H4 (cell line): ENCODE measurements at regions not wholly inside any gene's neighbourhood (a gene's known extent, or its start where the extent isn't known, plus 50 kb on each side); places are given as distances from the start of the nearest gene placed in this dataset.
"Not testable (repeated sequence)": the region's sequence is repeated elsewhere in the genome, so short reads cannot be mapped to it uniquely, and the experiment has no call there.

Experiments
- DNase-seq: peaks from one replicate; pipeline ENCODE4 v3.0.0-alpha.2; 2015; ENCODE audit warnings: low spot score

DNA sequence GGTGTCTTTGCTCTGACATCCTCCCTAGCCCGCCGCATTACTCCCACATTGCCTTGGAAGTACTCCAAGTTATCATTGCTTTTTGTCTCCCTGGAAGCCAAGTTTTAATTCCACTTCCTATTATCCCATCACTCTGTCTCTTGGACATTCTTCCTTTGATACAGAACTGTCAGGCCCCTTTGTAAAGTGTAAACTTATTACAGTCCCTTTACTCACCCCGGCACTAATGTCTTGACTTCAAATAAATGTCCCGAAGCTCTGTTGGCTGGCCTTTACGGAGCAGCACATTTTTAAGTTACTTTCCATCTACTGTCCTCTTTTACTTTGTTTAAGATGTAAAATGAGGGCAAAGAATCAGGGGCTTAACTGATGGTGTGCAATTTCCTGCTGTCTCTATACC lies 223.5 kb upstream of the IGFBP7 start:
- DNase-seq: no peak

DNA sequence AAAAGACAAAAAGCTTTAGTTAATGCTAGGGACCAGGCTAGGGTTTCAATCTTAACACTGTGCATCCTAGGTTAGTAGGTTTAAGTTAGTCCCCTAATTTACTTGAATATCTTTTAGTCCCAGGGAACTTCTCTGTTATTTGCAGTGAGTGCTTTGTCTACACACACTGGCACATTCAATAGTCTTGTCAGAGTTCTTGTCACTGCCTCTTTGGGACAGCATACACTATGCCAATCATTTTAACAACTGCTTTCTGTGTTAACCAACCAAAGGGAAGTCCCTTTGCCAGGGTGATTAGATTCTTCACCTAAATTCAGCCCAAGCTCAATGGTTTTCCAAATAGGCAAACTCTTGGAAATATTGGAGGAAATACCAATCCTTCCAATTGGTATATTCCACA lies 221.8 kb upstream of the IGFBP7 start:
- DNase-seq: no peak

DNA sequence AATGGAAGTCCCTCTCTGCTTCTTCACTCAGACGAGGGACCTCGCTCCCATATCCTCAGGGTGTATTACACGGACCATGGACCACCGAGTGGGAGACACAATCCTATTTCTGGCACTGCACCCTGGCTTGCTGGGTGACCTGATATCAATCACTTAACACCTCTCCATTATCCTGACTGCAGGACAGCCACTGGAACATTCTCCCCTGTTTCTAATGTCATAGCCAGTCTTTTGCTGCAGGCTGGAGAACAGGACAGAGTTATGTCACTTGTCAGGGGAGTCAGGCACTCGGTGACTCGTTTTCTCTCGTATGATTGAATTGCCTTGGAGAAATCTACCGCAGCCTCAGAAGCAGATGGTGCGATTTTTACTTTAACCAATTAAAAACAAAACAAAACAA lies 219.1 kb upstream of the IGFBP7 start:
- no peak for DNase-seq

DNA sequence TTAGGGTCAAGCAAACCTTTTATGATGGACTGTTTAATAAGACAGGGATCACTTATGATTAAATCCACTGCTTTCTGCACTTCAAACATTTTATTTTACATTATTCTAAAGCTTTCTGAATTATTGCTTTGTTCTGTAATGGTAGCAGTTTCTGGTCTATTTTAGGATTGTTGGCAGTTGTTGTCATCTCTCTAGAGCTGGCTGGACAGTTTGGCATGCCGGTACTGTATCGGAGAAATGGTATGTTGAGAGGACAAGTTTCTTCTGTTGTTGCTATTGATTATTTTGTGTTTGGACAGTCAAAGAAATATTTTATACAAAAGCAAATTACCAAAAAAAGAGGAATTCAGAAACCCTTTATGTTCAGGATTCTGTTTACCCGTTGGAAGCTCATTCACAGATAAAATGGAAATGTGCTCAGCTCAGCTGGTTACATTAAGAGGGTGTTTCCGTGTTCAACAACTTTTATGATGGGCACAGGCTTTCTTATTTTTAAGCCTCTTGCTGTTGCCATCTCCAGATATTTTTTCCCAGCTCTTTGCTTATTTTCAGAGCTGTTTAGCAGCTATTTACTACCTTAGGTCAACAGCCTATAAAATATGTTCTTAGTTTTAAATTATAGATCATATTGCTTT lies 214.6 kb upstream of the IGFBP7 start:
- DNase-seq: no peak

DNA sequence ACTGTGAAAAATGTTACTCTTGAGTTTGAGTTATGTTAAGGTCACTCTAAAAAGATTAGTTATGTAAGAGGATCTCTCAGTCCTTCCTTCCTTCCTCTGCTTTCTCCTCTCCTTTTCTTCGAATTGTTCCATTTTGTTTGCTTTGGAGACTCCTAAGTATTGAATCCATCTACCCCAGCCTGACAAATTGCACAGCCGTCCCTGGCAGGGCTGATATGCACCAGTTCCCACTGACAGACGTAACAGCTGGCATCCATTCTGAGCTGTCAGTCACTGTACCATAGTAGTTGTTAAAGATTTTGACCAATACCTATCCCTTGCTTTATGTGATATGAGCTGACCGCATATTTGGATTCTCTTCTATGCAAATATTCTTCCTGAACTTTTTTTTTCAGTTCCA lies 210.7 kb upstream of the IGFBP7 start:
- no peak for DNase-seq

DNA sequence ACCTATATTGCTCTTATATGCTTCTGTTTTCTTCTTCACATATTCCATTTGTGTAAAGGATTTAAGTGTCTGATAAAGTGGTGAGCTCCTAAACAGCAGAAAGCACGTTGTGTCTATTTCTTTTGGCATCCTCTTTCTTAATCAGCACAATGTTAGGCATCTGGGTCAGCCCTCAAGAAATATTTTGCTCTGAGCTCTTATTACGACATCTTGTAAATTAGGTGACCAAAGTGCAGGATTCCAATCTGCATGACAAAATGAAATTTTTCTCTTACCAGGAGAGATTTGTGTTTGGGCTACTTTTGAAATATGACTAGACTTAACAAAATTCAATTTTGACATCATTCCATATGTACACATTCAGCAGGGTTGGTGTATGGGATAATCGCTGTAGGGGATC lies 210.0 kb upstream of the IGFBP7 start:
- DNase-seq: no peak

DNA sequence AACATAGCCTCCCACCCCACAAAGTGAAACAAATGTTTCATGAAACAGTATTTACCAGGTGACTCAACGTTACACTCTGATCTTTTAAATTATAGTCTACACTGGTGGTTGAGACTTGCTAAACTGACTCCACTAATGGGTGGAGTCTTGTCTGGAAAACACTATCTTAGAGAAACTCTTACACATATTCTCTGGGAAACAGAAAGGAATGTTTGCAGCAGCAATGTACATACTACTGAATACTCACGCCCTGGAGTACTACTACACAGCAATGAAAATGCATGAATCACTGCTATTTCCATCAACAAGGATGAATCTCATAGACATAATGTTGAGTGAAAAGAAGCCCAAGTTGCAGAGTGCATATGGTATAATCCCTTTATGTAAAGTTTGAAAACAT lies 208.5 kb upstream of the IGFBP7 start:
- no peak for DNase-seq

DNA sequence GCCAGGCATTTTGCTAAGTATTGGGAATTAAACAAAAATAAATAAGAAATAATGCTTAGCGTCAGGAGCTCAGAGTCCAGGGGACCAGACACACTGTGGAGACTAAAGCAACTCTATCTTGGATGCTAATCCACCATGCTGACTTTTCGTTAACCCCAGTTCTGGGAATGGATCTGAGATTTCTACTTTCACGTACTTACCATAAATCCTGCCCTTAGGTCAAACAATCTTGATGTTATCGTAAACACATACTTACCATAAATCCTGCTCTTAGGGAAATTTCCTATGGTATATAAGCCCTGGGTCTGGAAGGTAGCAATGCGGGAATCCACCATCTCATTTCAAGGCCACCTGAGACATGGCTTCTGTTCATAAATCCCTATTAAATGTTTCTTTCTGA lies 204.5 kb upstream of the IGFBP7 start:
- DNase-seq: no peak

DNA sequence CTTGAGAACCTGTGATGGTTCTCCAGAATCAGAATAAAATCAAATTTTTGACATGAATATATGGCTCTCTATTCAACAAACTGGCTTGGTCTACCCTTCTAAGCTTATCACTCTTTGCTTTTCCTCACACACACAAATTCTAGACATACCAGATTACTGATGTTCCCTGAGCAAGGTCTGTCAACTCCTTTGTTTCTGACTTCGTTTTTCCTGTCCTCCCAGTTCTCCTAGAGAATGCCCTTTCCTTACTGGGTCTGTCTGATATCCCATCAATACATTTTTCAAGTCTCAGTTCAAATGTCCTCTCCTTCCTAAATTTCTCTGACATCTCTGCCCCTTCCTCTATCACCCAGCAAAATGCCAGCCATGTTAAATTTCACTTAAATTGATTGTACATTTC lies 202.1 kb upstream of the IGFBP7 start:
- no peak for DNase-seq

DNA sequence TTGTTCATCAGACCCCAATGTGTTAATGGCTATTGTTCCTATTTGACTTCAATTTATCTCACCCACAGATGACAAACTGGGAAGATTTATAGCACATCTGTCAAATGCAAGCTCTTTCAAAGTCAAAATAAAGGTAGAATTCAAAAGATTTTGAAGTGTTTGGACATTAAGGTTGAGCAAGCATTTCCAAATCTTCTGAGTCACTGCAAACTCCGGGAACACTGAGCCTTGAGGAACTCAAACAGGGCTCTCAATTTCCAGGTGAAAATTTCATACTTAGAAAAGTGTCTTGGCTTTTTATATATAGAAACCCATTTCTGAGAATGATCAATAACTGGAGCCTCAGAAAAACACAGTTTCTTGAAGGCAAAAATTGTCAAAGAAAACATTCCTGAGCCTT lies 199.5 kb upstream of the IGFBP7 start:
- no peak for DNase-seq

DNA sequence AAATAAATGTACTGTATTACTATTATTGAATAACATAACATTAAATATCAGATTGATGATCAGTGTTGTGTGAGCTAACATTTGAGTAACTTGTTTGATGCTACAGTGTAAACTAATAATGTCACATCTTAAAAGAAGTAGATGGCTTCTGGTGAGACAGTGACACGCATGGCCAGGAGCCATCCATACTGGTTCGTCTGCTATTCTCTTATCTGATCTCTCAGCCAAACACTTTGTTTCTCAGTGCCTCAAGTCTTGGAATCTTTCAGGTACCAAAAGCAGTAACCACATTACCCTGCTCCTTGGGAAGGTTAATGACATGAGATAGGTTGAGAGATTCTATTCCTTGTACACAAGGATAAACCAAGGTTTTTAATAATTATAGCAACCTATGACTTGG lies 198.1 kb upstream of the IGFBP7 start:
- no peak for DNase-seq

DNA sequence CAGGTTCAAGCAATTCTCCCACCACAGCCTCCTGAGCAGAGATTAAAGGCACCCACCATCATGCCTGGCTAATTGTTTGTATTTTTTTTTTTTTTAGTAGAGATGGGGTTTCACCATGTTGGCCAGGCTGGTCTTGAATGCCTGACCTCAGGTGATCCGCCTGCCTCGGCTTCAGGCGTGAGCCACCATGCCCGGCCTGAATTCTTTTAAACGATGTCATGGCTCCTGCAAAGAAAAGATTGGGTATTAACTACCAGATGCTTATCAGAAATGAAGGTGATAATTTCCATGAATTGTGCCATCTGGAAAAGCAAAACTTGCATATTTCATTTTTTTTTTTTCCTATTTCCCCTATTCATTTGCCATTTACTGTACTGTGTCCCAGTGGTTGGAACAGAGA lies 195.7 kb upstream of the IGFBP7 start:
- no peak for DNase-seq

DNA sequence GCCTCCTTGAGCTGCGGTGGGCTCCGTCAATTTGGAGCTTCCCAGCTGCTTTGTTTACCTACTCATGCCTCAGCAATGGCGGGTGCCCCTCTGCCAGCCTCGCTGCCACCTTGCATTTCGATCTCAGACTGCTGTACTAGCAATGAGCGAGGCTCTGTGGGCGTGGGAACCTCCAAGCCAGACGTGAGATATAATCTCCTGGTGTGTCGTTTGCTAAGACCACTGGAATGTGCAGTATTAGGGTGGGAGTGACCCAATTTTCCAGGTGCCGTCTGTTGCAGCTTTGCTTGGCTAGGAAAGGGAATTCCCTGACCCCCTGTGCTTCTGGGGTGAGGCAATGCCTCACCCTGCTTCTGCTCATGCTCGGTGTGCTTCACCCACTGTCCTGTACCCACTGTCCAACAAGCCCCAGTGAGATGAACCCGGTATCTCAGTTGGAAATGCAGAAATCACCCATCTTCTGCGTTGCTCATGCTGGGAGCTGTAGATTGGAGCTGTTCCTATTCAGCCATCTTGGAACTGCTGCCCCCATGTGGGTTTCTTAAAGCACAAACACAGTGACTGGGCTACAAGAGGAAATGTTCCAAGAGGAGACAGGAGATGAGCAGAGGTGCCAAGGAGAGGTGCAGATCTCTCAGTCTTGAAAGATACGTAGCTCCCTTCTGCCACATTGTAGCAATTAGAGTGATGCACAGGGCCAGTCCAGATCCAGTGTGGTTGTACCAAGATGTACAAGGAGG lies 193.0 kb upstream of the IGFBP7 start:
- DNase-seq: no peak

DNA sequence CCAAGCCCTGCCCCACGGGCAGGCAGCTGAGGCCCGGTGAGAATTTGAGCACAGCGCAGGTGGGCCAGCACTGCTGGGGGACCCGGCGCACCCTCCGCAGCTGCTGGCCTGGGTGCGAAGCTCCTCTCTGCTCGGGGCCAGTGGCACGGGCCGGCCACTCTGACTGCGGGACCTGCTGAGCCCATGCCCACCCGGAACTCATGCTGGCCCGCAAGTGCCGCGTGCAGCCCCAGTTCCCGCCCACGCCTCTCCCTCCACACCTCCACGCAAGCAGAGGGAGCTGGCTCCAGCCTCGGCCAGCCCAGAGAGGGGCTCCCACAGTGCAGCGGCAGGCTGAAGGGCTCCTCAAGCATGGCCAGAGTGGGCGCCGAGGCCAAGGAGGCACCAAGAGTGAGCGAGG lies 190.1 kb upstream of the IGFBP7 start:
- not testable (repeated sequence) for DNase-seq

DNA sequence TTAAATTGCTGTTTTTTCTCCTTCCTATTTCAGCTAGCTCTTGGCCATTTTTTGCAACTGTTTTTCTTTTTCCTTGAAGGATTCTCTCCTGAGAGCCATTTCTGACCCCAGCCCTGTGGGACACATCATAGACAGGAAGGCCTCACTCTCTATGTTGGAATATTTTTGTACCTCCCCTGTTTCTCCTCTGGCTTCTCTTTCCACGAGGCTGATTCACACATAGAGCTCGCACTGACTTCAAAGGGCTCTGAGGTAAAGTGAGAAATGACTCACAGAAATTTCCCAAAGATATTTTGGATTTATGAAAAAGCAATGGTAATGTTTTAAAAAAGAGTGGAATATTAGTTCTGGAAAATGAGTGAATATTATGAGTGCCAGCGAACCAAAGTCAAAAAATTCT lies 181.7 kb upstream of the IGFBP7 start:
- DNase-seq: no peak

DNA sequence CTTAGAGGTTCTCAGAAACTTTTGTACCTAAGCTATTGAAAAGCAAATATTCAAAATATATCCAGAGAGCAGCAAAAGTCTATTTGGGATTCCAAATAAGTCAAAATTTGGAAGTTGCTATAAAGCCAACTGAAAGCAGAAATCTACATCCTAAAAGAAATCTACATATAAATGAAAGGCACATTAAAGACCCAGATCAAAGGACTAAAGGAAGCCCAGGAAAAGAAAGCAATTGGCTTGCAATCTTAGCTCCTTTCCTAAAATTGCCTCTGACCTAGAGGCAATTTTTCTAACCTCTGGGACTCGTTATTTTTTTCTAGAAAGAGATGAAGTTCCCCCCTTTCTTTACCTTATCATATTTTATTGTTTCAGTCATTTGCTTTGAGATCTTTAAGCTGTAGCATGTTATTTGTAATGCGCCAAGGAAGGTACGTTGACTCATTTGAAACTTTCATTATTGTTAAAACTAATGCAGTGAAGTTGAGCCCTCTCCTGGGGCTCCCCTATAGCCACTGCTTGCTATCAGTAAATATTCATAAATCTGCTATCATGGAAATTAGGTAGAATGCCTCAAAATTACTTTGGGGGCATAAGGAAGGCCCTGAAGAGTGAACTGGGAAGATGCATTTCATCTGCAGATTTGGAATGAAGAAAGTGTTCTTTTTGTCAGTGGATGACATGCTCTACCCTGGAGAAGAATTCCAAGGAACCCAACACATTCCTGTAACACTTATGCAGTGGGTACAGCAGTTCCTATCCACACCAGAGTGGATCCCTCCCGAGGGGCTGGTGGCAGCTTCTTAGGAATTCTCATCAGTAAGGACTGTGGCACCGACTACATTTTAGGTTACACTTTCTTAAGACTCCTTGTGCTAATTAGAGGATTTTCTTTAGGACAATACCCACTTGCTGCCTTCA lies 177.8 kb upstream of the IGFBP7 start:
- no peak for DNase-seq

DNA sequence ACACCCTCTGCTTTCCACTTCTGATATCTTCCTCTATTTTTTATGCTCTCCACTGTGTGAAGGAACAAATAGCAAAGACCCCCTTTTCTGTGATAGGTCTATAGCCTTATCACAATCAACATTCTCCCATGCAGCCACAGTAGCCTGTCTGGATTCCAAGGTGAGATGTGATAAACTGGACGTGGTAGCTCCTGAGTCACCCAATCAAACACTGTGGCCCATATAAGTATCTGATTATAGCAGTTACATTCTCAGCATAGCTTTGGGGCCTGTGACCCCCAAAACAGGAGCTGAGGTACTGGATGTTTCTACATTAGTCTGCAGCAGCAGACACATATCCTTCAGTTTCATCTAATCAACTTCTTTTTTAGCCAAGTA lies 172.7 kb upstream of the IGFBP7 start:
- no peak for DNase-seq

DNA sequence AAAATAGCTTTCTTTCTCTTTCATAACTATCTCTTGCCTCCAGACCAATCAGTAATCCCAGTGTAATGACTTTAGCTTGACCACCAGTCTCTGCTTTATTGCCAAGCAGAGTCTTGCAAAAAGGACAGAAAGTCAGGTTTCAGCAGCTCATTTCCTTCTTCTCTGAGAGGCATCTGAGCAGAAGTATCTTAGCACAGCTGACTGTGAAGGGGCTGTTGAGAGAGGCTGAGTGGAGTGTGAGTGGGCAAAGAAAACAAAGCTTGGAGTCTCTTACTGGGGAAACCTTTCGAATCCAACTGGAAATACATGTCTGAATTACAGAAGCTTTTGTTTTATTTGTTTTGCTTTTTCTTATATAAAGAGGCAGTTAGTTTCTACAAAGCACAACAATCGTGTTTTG lies 170.3 kb upstream of the IGFBP7 start:
- DNase-seq: no peak

DNA sequence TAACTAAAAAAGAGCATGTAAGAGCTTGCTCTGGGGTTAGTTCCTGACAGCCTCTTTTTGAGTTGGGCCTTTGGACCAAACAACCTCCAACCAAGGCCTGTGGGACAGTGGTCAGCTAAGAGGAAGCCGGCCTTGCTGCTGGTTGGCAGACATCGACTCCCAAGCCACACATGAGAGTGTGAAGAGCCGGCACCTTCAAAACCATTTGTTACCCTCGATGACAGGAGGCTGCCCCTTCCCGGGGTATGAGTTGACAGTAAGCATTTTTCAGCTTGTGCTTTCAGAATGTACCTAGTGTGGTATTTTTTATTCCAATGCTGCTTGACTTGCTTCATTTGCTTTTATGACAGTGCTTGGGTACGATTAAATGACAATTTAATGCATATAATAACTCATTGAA lies 168.6 kb upstream of the IGFBP7 start:
- DNase-seq: no peak

DNA sequence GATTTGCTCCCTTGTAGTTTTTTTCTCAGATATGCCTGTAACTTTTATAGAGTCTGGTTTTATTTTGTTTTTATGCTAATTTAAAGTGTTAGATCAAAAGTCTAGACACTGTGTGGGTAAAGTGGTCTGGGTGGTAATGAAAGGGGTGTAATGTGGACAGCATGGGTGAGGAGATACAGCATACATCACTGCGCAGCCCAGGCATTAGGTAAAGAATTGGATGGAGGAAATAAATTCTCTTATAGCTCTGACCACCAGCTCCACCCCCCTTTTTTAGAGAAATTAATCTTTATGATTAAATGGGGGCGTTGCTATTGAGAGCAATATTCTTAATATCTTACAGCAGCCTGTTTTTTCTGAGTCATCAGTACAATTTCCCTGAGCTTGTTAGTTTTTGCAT lies 163.9 kb upstream of the IGFBP7 start:
- no peak for DNase-seq

DNA sequence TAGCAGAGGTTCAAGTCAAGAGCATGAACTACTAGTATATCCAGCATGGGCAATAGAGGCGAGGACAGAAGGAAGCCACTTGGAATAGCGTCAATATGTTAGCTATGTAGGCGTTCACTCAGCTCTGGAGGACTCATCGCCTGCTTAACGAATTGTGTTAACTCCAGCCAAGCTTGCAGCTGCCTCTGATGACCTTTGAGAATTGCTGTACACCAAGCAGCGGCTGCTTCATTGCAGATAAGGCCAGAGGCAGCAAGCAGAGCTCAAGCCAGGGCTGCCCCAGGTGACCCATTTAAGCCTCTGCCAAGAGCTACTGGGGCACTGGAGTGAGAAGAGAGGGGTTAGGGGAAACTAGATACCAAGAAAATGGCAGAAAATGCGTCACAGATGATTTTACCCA lies 160.2 kb upstream of the IGFBP7 start:
- DNase-seq: no peak

DNA sequence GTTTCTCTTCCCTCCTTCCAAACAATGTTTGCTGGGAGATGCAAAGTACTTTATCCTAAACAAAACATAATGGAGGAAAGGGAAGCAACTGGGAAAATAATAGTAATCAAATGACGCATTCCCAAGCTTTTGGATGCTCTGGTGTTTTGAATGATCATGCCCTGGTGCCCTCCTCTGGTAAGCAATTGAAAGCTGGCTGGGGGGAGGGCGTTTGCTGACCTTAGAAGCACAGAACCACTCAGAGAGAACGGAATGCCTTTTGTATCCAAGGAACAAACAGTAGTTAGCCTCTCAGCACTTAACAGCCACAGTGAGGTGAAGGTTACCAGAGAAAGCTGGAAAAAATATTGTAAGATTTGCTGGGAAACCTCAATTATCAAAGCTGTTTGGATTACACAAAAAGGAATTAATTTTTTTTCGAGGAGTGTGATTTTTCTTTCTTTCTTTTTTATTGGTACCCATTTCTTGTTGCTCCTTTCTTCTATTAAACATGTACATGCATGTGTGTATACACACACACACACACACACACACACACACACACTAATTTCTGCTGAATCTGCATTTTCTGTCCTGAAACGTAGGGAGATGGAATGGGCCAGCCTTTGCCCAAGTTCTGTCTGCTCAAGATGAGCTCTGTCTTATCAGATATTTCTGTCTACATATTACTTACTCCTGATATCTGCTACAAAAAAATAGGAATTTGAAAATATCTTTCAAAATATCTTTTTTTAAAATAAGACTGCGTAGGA lies 155.8 kb upstream of the IGFBP7 start:
- DNase-seq: no peak
